GM12878 (cell line): ENCODE measurements at regions not wholly inside any gene's neighbourhood (a gene's known extent, or its start where the extent isn't known, plus 50 kb on each side); places are given as distances from the start of the nearest gene placed in this dataset.

ENCODE experiments used
- ATAC-seq: fragments of 200-7000 bp; cut with Tn5 transposase; 3 replicates; pipeline ENCODE4 v1.9.1; 2020; ENCODE audit warnings: mild to moderate bottlenecking, moderate library complexity
- BruUV-seq: library from RNA; stranded (reverse); fragments of 400-500 nt; replicated peaks from 2 replicates; lab custom pipeline; 2021; lab: Mats Ljungman, UMichigan
- CTCF ChIA-PET: fragments of 300-600 bp; sonication (Branson Sonifier 250); formaldehyde crosslinking; extraction: SDS; loops from one replicate; lab custom pipeline; 2021; ENCODE audit warnings: inconsistent platforms; lab: Yijun Ruan, JAX
- POLR2A ChIA-PET: fragments of 350-600 bp; formaldehyde crosslinking; extraction: SDS; loops from one replicate; lab custom pipeline; 2021; ENCODE audit warnings: inconsistent platforms; lab: Charles Lee
- RAD21 ChIA-PET: fragments of 300-600 bp; sonication (Branson Sonifier 250); formaldehyde crosslinking; loops from one replicate; lab custom pipeline; 2023; ENCODE audit warnings: antibody characterized with exemption; ENCODE audit not compliant: unreplicated experiment; lab: Charles Lee
- SMC1A ChIA-PET: fragments of 300-600 bp; sonication (Branson Sonifier 250); formaldehyde crosslinking; loops from one replicate; lab custom pipeline; 2023; ENCODE audit not compliant: unreplicated experiment, uncharacterized antibody; lab: Charles Lee
- DNase-seq: peaks from one replicate; pipeline ENCODE4 v3.0.0-alpha.2; 2011; ENCODE audit warnings: low read depth, low spot score
- FAIRE-seq: peaks from 3 replicates; lab custom pipeline; 2011; peaks lifted over from hg19 to GRCh38; lab: Jason Lieb, UNC
- H2AFZ ChIP-seq: 2 replicates; pipeline ENCODE4 v1.6.0; 2011; ENCODE audit warnings: low read depth, low read length, control low read depth; ENCODE audit not compliant: control insufficient read depth
- H3K27ac ChIP-seq: 2 replicates; pipeline ENCODE4 v1.5.1; 2011; ENCODE audit warnings: control low read depth; ENCODE audit not compliant: control insufficient read depth, insufficient read depth
- H3K27me3 ChIP-seq, 2 experiments: replicated peaks in 1 of 2; 2 replicates each; pipeline versions ENCODE4 v1.6.0 to v1.6.1; 2011; ENCODE audit warnings: low read length in 1 of 2; ENCODE audit not compliant: control insufficient read depth in 2 of 2, insufficient read depth in 2 of 2
- H3K36me3 ChIP-seq, 2 experiments: 2 replicates each; pipeline ENCODE4 v1.5.1; 2011; ENCODE audit warnings: low read length in 1 of 2; ENCODE audit not compliant: control insufficient read depth in 2 of 2, insufficient read depth in 2 of 2
- H3K4me1 ChIP-seq: 2 replicates; pipeline ENCODE4 v1.6.1; 2011; ENCODE audit warnings: mild to moderate bottlenecking, low read length, moderate library complexity, mixed read lengths; ENCODE audit not compliant: control insufficient read depth, insufficient read depth
- H3K4me2 ChIP-seq: 2 replicates; pipeline ENCODE4 v1.6.0; 2011; ENCODE audit warnings: control low read depth; ENCODE audit not compliant: control insufficient read depth, insufficient read depth
- H3K4me3 ChIP-seq: fragments of 200-600 bp; sonication (generic); 2 replicates; pipeline ENCODE4 v1.5.1; 2016
- H3K79me2 ChIP-seq: 2 replicates; pipeline ENCODE4 v1.6.0; 2011; ENCODE audit warnings: low read length; ENCODE audit not compliant: control insufficient read depth, insufficient read depth
- H3K9ac ChIP-seq: 2 replicates; pipeline ENCODE4 v1.8.0; 2011; ENCODE audit warnings: low read length, control low read depth, mixed read lengths; ENCODE audit not compliant: control insufficient read depth, insufficient read depth
- H3K9me3 ChIP-seq: replicated peaks from 3 replicates; pipeline ENCODE4 v1.5.1; 2011; ENCODE audit warnings: mild to moderate bottlenecking, low read length; ENCODE audit not compliant: control insufficient read depth, insufficient read depth
- H4K20me1 ChIP-seq: 2 replicates; pipeline ENCODE4 v1.6.0; 2011; ENCODE audit not compliant: control insufficient read depth, insufficient read depth
- ASH2L ChIP-seq: fragments of 300-600, 200-600 bp; sonication (generic); IDR thresholded peaks from 2 replicates; pipeline ENCODE4 v1.6.1; 2017; ENCODE audit warnings: low read depth, mild to moderate bottlenecking, borderline replicate concordance
- ATF3 ChIP-seq: IDR thresholded peaks from 2 replicates; pipeline ENCODE4 v1.6.1; 2011; ENCODE audit warnings: low read depth, mild to moderate bottlenecking, low read length, moderate library complexity, borderline replicate concordance; ENCODE audit errors: extremely low read depth
- BCL11A ChIP-seq: IDR thresholded peaks from 2 replicates; pipeline ENCODE4 v1.6.1; 2011; ENCODE audit warnings: low read depth, low read length
- CBFB ChIP-seq: IDR thresholded peaks from 2 replicates; pipeline ENCODE4 v1.6.1; 2016; ENCODE audit warnings: antibody characterized with exemption, low read depth
- ESRRA ChIP-seq: IDR thresholded peaks from 2 replicates; pipeline ENCODE4 v1.6.1; 2012; ENCODE audit warnings: mild to moderate bottlenecking, low read length, improper control_type of control experiment
- IRF5 ChIP-seq: fragments of 450-650 bp; IDR thresholded peaks from 2 replicates; pipeline ENCODE4 v1.6.1; 2017; ENCODE audit warnings: borderline replicate concordance
- KDM1A ChIP-seq: fragments of 200-600 bp; sonication (generic); IDR thresholded peaks from 2 replicates; pipeline ENCODE4 v1.6.1; 2016; ENCODE audit warnings: borderline replicate concordance
- MXI1 ChIP-seq: fragments of 150-350 bp; IDR thresholded peaks from 2 replicates; pipeline ENCODE4 v1.6.1; 2011; ENCODE audit warnings: low read depth, mild to moderate bottlenecking, inconsistent platforms, low read length, improper control_type of control experiment
- NR2C1 ChIP-seq: fragments of 450-650 bp; IDR thresholded peaks from 2 replicates; pipeline ENCODE4 v1.6.1; 2017; ENCODE audit warnings: antibody characterized with exemption, mild to moderate bottlenecking, moderate library complexity
- PKNOX1 ChIP-seq: fragments of 450-650 bp; IDR thresholded peaks from 2 replicates; pipeline ENCODE4 v1.6.1; 2016; ENCODE audit warnings: mild to moderate bottlenecking
- PRDM15 ChIP-seq: fragments of 450-650 bp; formaldehyde crosslinking; IDR thresholded peaks from 2 replicates; pipeline ENCODE4 v1.4.0; 2020; ENCODE audit warnings: mild to moderate bottlenecking, moderate library complexity
- RAD51 ChIP-seq: fragments of 450-650 bp; IDR thresholded peaks from 2 replicates; pipeline ENCODE4 v1.6.1; 2016; ENCODE audit warnings: moderate library complexity, mild to moderate bottlenecking, inconsistent platforms
- RUNX3 ChIP-seq: IDR thresholded peaks from 2 replicates; pipeline ENCODE4 v1.6.1; 2012; ENCODE audit warnings: low read length, inconsistent platforms
- STAT1 ChIP-seq: fragments of 450-650 bp; conservative IDR thresholded peaks from 2 replicates; pipeline ENCODE4 v1.6.1; 2014; ENCODE audit warnings: antibody characterized with exemption, mild to moderate bottlenecking
- TCF3 ChIP-seq: IDR thresholded peaks from 2 replicates; pipeline ENCODE4 v1.6.1; 2012; ENCODE audit warnings: low read depth, mild to moderate bottlenecking, low read length, borderline replicate concordance; ENCODE audit not compliant: insufficient read depth
- USF2 ChIP-seq: IDR thresholded peaks from 2 replicates; pipeline ENCODE4 v1.6.1; 2011; ENCODE audit warnings: low read depth, low read length, improper control_type of control experiment, borderline replicate concordance
- WRNIP1 ChIP-seq: IDR thresholded peaks from 2 replicates; pipeline ENCODE4 v1.6.1; 2011; ENCODE audit warnings: low read depth, low read length, improper control_type of control experiment, borderline replicate concordance
- ZZZ3 ChIP-seq: IDR thresholded peaks from 2 replicates; pipeline ENCODE4 v1.6.1; 2011; ENCODE audit warnings: low read depth; ENCODE audit not compliant: control insufficient read depth, insufficient read length
- WGBS: methylation state at CpG from one replicate; pipeline ENCODE4 v1.1.6; 2016; ENCODE audit warnings: low lambda C conversion rate; ENCODE audit not compliant: insufficient replicate concordance, insufficient coverage; ENCODE audit errors: missing lambda C conversion rate; 5-methylcytosine and 5-hydroxymethylcytosine counted together
- in situ Hi-C: fragments of 300-500 bp; cut with MboI; formaldehyde crosslinking; loops from 9 replicates; pipeline ENCODE4 v1.14.3; 2018; ENCODE audit warnings: mixed read lengths
- intact Hi-C: fragments of 100-400 bp; cut with micrococcal nuclease; formaldehyde crosslinking; loops from one replicate; pipeline ENCODE4 v1.14.2; 2022; ENCODE audit not compliant: unreplicated experiment

GRCh38 chr4:64497491-64497890 is 88.2 kb upstream of the TECRL start (continued):
- TF ChIP-seq PKNOX1 (no peak), TCF3 (no peak)

GRCh38 chr4:64495946-64496345 is 86.7 kb upstream of the TECRL start:
- BruUV-seq = no TSS peak
- Histone ChIP-seq H3K9ac (no peak overlapping the region), H3K4me3 (no peak overlapping the region), H3K27me3 (no peaks in the 10 kb centered on the region), H3K4me2 (no peak overlapping the region), H3K4me1 (no peaks in the 10 kb centered on the region), H3K27ac (no peak overlapping the region), H3K79me2 (no peaks in the 10 kb centered on the region), H4K20me1 (no peaks in the 10 kb centered on the region), H3K9me3 (no peaks in the 10 kb centered on the region), H2AFZ (no peak overlapping the region), H3K36me3 (no peaks in the 10 kb centered on the region)
- WGBS = 0% methylated on average over 1 of the region's 1 CpG
- no peak for ATAC-seq
- FAIRE-seq = no peak
- in situ Hi-C loops (no loop called here), intact Hi-C loops (no loop called here)
- ChIA-PET POLR2A (no interaction called here), RAD21 (no interaction called here), CTCF (no interaction called here), SMC1A (no interaction called here)
- DNase-seq = no peak
- TF ChIP-seq ASH2L (no peak), STAT1 (no peak), USF2 (no peak), ZZZ3 (no peak), RAD51 (no peak), ATF3 (no peak), MXI1 (no peak), CBFB (no peak), ESRRA (no peak), IRF5 (no peak), BCL11A (no peak), RUNX3 (no peak), PRDM15 (CRISPR knock-in tag) (no peak), NR2C1 (no peak), KDM1A (no peak), WRNIP1 (no peak)
